K562 (cell line): ENCODE measurements at regions not wholly inside any gene's neighbourhood (a gene's known extent, or its start where the extent isn't known, plus 50 kb on each side); places are given as distances from the start of the nearest gene placed in this dataset.

Experiments
- ATAC-seq: fragments of 200-7000 bp; cut with Tn5 transposase; 3 replicates; pipeline ENCODE4 v1.9.1; 2020; ENCODE audit warnings: moderate library complexity
- BruUV-seq: library from RNA; stranded (reverse); fragments of 400-500 nt; replicated peaks from 2 replicates; lab custom pipeline; 2021; lab: Mats Ljungman, UMichigan
- CTCF ChIA-PET: fragments of 300-600 bp; formaldehyde crosslinking; extraction: SDS; loops from one replicate; lab custom pipeline; 2021; ENCODE audit warnings: low intra/inter-chr PET ratio; lab: Yijun Ruan, JAX
- POLR2A ChIA-PET: fragments of 300-600, 350-650 bp; sonication (Branson Sonifier 250); formaldehyde crosslinking; extraction: SDS; loops from one replicate; lab custom pipeline; 2021; ENCODE audit warnings: antibody characterized with exemption, inconsistent platforms; lab: Yijun Ruan, JAX
- DNase-seq, 4 experiments: peaks; one replicate each; pipeline versions ENCODE4 v3.0.0 to v3.0.0-alpha.2; 2011 to 2018; ENCODE audit warnings: low spot score in 3 of 4, mixed read lengths in 3 of 4; ENCODE audit errors: extremely low read depth in 1 of 4
- FAIRE-seq: peaks from 2 replicates; lab custom pipeline; 2011; peaks lifted over from hg19 to GRCh38; lab: Jason Lieb, UNC
- H2AFZ ChIP-seq: 2 replicates; pipeline ENCODE4 v1.6.0; 2011; ENCODE audit warnings: low read depth, low read length, control low read depth, inconsistent platforms
- H3K27ac ChIP-seq: fragments of 200-600 bp; 3 replicates; pipeline ENCODE4 v1.8.0; 2011; ENCODE audit warnings: low read depth, mild to moderate bottlenecking, control low read depth, inconsistent platforms, low read length, moderate library complexity, mixed read lengths; ENCODE audit errors: extremely low read depth
- H3K27me3 ChIP-seq, 2 experiments: fragments of 300-600 bp in 1 of 2; 2 replicates in 1 of 2; 3 replicates in 1 of 2; pipeline versions ENCODE4 v1.6.0 to v1.8.0; 2011; ENCODE audit warnings: inconsistent platforms in 2 of 2, low read length in 2 of 2, mild to moderate bottlenecking in 1 of 2, mixed read lengths in 1 of 2, moderate library complexity in 1 of 2; ENCODE audit not compliant: control insufficient read depth in 2 of 2, insufficient read depth in 2 of 2
- H3K36me3 ChIP-seq: fragments of 300-600 bp; 3 replicates; pipeline ENCODE4 v1.8.0; 2011; ENCODE audit warnings: mild to moderate bottlenecking, low read length, inconsistent platforms; ENCODE audit not compliant: control insufficient read depth, insufficient read depth
- H3K4me1 ChIP-seq, 2 experiments: fragments of 200-600 bp in 1 of 2; replicated peaks in 1 of 2; 2 replicates in 1 of 2; 3 replicates in 1 of 2; pipeline versions ENCODE4 v1.5.1 to v1.8.0; 2011; ENCODE audit warnings: inconsistent platforms in 2 of 2, low read length in 2 of 2, mild to moderate bottlenecking in 1 of 2, mixed read lengths in 1 of 2, moderate library complexity in 1 of 2; ENCODE audit not compliant: control insufficient read depth in 2 of 2, insufficient read depth in 2 of 2
- H3K4me2 ChIP-seq: 2 replicates; pipeline ENCODE4 v1.6.1; 2011; ENCODE audit warnings: low read length, control low read depth, inconsistent platforms, mixed read lengths; ENCODE audit not compliant: insufficient read depth
- H3K4me3 ChIP-seq: fragments of 200-600 bp; sonication (generic), shearing (Covaris generic); 2 replicates; pipeline ENCODE4 v1.5.1; 2016; ENCODE audit warnings: control low read depth, inconsistent platforms
- H3K79me2 ChIP-seq: fragments of 200-600 bp; 3 replicates; pipeline ENCODE4 v1.8.0; 2011; ENCODE audit warnings: low read length, inconsistent platforms; ENCODE audit not compliant: control insufficient read depth, insufficient read depth
- H3K9ac ChIP-seq, 2 experiments: 2 replicates each; pipeline versions ENCODE4 v1.6.0 to v1.6.1; 2011; ENCODE audit warnings: low read depth in 2 of 2, low read length in 2 of 2, control low read depth in 1 of 2, inconsistent platforms in 1 of 2, mild to moderate bottlenecking in 1 of 2, mixed read lengths in 1 of 2; ENCODE audit not compliant: insufficient read depth in 1 of 2
- H3K9me1 ChIP-seq: one replicate; pipeline ENCODE4 v1.6.0; 2011; ENCODE audit warnings: inconsistent platforms, mild to moderate bottlenecking, low read length, moderate library complexity; ENCODE audit not compliant: control insufficient read depth, insufficient read depth
- H3K9me3 ChIP-seq: replicated peaks from 2 replicates; pipeline ENCODE4 v1.5.1; 2011; ENCODE audit warnings: low read depth, low read length, inconsistent platforms; ENCODE audit not compliant: control insufficient read depth, insufficient read depth
- H4K20me1 ChIP-seq: replicated peaks from 2 replicates; pipeline ENCODE4 v1.6.1; 2011; ENCODE audit warnings: low read length, inconsistent platforms, mixed read lengths; ENCODE audit not compliant: control insufficient read depth, insufficient read depth
- FOSL1 ChIP-seq: fragments of 200-800 bp; sonication (Bioruptor generic); conservative IDR thresholded peaks from 2 replicates; pipeline ENCODE4 v1.6.1; 2016; ENCODE audit warnings: missing genetic modification characterization, missing compliant biosample characterization
- MYBL2 ChIP-seq, 2 experiments: fragments of 450-650 bp in 1 of 2; sonication (generic) in 1 of 2; formaldehyde crosslinking in 1 of 2; IDR thresholded peaks; 2 replicates each; pipeline versions ENCODE4 v1.6.1 to v1.8.1; 2017 to 2022; ENCODE audit warnings: borderline replicate concordance in 1 of 2, inconsistent platforms in 1 of 2, low read depth in 1 of 2, mild to moderate bottlenecking in 1 of 2, missing genetic modification reagents in 1 of 2, moderate library complexity in 1 of 2
- NFIX ChIP-seq: fragments of 250-450 bp; sonication (Bioruptor Pico); IDR thresholded peaks from 2 replicates; pipeline ENCODE4 v1.4.0; 2020; ENCODE audit warnings: low read depth, mild to moderate bottlenecking, moderate library complexity
- PTRF ChIP-seq: fragments of 450-650 bp; IDR thresholded peaks from 2 replicates; pipeline ENCODE4 v1.6.1; 2016; ENCODE audit warnings: mild to moderate bottlenecking, missing genetic modification characterization, missing compliant biosample characterization
- TAF9B ChIP-seq: fragments of 450-650 bp; IDR thresholded peaks from 2 replicates; pipeline ENCODE4 v1.6.1; 2018; ENCODE audit warnings: mild to moderate bottlenecking; ENCODE audit not compliant: partially characterized antibody
- TBP ChIP-seq: optimal IDR thresholded peaks from 2 replicates; pipeline ENCODE3; 2011; ENCODE audit warnings: low read depth, low read length, improper control_type of control experiment
- ZC3H11A ChIP-seq: IDR thresholded peaks from 2 replicates; pipeline ENCODE4 v1.6.1; 2012; ENCODE audit warnings: low read depth, low read length, improper control_type of control experiment
- ZEB2 ChIP-seq: fragments of 450-650 bp; IDR thresholded peaks from 2 replicates; pipeline ENCODE4 v1.6.1; 2016
- ZHX1 ChIP-seq: fragments of 150-350 bp; conservative IDR thresholded peaks from 2 replicates; pipeline ENCODE4 v1.6.1; 2014; ENCODE audit warnings: low read length
- ZNF140 ChIP-seq: fragments of 250-450 bp; sonication (Bioruptor Pico); IDR thresholded peaks from 2 replicates; pipeline ENCODE4 v1.8.0; 2021; ENCODE audit warnings: moderate library complexity, mild to moderate bottlenecking, inconsistent platforms
- ZNF165 ChIP-seq: fragments of 250-450 bp; sonication (Bioruptor Pico); IDR thresholded peaks from 2 replicates; pipeline ENCODE4 v1.4.0; 2020; ENCODE audit warnings: borderline replicate concordance
- ZNF24 ChIP-seq: fragments of 450-650 bp; IDR thresholded peaks from 2 replicates; pipeline ENCODE4 v1.6.1; 2016
- ZNF583 ChIP-seq: fragments of 250-450 bp; sonication (Bioruptor Pico); IDR thresholded peaks from 2 replicates; pipeline ENCODE4 v1.4.0; 2020
- WGBS: fragments of 100-300 bp; shearing (Covaris generic); methylation state at CpG from one replicate; pipeline ENCODE4 v1.1.6; 2016; ENCODE audit warnings: low coverage, mixed read lengths; ENCODE audit not compliant: insufficient coverage; ENCODE audit errors: missing lambda C conversion rate; 5-methylcytosine and 5-hydroxymethylcytosine counted together
- in situ Hi-C: fragments of 300-500 bp; cut with MboI; formaldehyde crosslinking; loops from 4 replicates; pipeline ENCODE4 v1.15.0; 2018; ENCODE audit warnings: inconsistent platforms, mixed read lengths
- intact Hi-C: fragments of 100-400 bp; cut with micrococcal nuclease; formaldehyde crosslinking; loops from 2 replicates; pipeline ENCODE4 v1.14.2; 2022
- TF ChIP-seq, protein P1 (sequence below): sonication (generic); formaldehyde crosslinking; IDR thresholded peaks from 2 replicates; pipeline ENCODE4 v1.8.1; 2022; ENCODE audit warnings: missing genetic modification reagents
- TF ChIP-seq, protein P2 (sequence below): fragments of 250-450 bp; sonication (Bioruptor Pico); IDR thresholded peaks from 2 replicates; pipeline ENCODE4 v1.5.0; 2021; ENCODE audit warnings: mild to moderate bottlenecking, moderate library complexity
- TF ChIP-seq, protein P3 (sequence below): sonication (generic); formaldehyde crosslinking; IDR thresholded peaks from 2 replicates; pipeline ENCODE4 v1.8.0; 2022; ENCODE audit warnings: missing genetic modification reagents, mild to moderate bottlenecking, moderate library complexity, borderline replicate concordance

- intact Hi-C loops (no loop called here), in situ Hi-C loops (no loop called here)
- no peaks in the 10 kb centered on the region for H3K4me1 ChIP-seq
- H3K9me1 ChIP-seq: no peaks in the 10 kb centered on the region
- BruUV-seq: no TSS peak
- POLR2A ChIA-PET: interaction anchor here (0.6 kb wide), 2 partner anchors 484 to 728 kb away, joined by 3 read pairs; no protein-coding TSS in a partner anchor
- DNase-seq: no peak
- CTCF ChIA-PET: no interaction called here
- H4K20me1 ChIP-seq: no peaks in the 10 kb centered on the region
- H3K4me2 ChIP-seq: no peak overlapping the region
- no peak overlapping the region for H2AFZ ChIP-seq
- no peaks in the 10 kb centered on the region for H3K36me3 ChIP-seq
- no peaks in the 10 kb centered on the region for H3K79me2 ChIP-seq
- 0% methylated on average over 3 of the region's 3 CpGs for WGBS
- no peak for ATAC-seq
- H3K27me3 ChIP-seq: peaks cover 0 to 12% of the 10 kb centered on the region in 2 experiments; a peak in 1 of 5 replicates
- FAIRE-seq: no peak
- H3K9me3 ChIP-seq: no peaks in the 10 kb centered on the region
- no peak overlapping the region for H3K9ac ChIP-seq
- no peak overlapping the region for H3K27ac ChIP-seq
- H3K4me3 ChIP-seq: no peak overlapping the region
- TF ChIP-seq, protein P1, sequence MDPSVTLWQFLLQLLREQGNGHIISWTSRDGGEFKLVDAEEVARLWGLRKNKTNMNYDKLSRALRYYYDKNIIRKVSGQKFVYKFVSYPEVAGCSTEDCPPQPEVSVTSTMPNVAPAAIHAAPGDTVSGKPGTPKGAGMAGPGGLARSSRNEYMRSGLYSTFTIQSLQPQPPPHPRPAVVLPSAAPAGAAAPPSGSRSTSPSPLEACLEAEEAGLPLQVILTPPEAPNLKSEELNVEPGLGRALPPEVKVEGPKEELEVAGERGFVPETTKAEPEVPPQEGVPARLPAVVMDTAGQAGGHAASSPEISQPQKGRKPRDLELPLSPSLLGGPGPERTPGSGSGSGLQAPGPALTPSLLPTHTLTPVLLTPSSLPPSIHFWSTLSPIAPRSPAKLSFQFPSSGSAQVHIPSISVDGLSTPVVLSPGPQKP (CRISPR knock-in tag): no peak
- TF ChIP-seq, protein P2, sequence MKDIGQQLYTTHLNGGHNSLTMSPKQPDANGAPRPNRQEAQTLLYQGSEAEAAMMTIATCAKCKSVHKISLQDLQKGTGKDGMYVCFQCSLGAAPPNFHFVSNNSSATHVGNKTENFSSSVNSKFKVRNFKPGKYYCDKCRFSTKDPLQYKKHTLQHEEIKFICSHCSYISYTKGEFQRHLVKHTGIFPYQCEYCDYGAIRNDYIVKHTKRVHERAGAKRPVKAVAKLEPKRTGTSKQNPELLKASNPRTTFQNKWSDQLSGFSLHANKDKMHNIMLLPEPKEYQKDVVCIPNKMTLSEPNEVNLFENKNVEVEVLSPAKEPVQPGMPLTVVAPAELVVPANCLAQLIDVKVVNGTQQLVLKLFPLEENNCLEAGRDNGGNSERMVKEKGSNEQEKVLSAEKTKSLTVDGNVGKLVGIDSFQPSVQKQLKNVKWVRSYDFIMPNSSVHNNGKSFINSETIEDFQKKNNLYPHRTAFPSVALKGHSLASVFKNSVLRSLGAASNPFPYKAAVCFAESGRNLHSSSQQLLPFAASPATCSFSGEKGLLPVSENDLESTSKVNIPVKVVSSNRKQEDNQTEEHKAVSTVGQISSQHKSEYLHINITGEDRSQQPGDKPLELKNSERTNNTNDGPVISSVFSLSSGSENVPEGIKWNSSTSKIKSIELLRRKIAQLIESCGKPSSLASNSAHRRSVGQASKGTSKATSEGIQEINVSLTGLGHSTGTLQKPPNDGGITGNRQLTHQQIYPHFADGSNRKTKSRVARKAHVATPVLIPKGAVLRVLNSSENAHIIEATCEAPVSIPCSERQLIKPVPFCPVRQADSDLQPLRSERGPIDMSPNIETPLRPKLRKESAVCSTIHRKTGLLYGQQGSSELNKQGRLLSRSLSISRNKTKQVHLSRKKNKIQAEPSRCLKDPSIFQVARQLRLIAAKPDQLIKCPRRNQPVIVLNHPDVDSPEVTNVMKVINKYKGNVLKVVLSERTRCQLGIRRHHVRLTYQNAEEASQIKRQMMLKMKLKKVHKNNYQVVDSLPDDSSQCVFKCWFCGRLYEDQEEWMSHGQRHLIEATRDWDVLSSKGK (CRISPR knock-in tag): no peak
- TF ChIP-seq ZNF583: no peak
- TF ChIP-seq PTRF (tag): no peak
- TF ChIP-seq ZNF140 (CRISPR knock-in tag): no peak
- no peak for TF ChIP-seq FOSL1 (tag)
- no peak for TF ChIP-seq MYBL2 (IDR thresholded peaks at IDR 0.05; ENCODE audit: low read depth)
- no peak for TF ChIP-seq MYBL2 (CRISPR knock-in tag; IDR thresholded peaks at IDR 0.05; ENCODE audit: borderline replicate concordance)
- no peak for TF ChIP-seq ZNF24
- no peak for TF ChIP-seq NFIX (CRISPR knock-in tag)
- TF ChIP-seq TBP: no peak
- TF ChIP-seq ZNF165 (CRISPR knock-in tag): no peak
- TF ChIP-seq TAF9B: no peak
- TF ChIP-seq, protein P3, sequence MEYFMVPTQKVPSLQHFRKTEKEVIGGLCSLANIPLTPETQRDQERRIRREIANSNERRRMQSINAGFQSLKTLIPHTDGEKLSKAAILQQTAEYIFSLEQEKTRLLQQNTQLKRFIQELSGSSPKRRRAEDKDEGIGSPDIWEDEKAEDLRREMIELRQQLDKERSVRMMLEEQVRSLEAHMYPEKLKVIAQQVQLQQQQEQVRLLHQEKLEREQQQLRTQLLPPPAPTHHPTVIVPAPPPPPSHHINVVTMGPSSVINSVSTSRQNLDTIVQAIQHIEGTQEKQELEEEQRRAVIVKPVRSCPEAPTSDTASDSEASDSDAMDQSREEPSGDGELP (CRISPR knock-in tag): no peak
- TF ChIP-seq ZEB2: no peak
- no peak for TF ChIP-seq ZC3H11A
- no peak for TF ChIP-seq ZHX1
Measured at GRCh38 chr22:26828311-26828710, 170.9 kb downstream of the MIAT start.
